ENCODE measurements at regions not wholly inside any gene's neighbourhood (a gene's known extent, or its start where the extent isn't known, plus 50 kb on each side); places are given as distances from the start of the nearest gene placed in this dataset.

GRCh38 chr4:82140422-82140821, 233.4 kb downstream of the HNRNPD start:
- no peak for TF ChIP-seq CTCF (IDR thresholded peaks at IDR 0.05; ENCODE audit: low read depth, low read length, missing control alignments)
- no peak overlapping the region for H3K4me3 ChIP-seq (replicated peaks; ENCODE audit: low read depth, low read length)
- no peak for DNase-seq (ENCODE audit: extremely low read depth, low read depth)

GRCh38 chr4:82139287-82139686, 234.5 kb downstream of the HNRNPD start:
- TF ChIP-seq CTCF (IDR thresholded peaks at IDR 0.05; ENCODE audit: low read depth, low read length, missing control alignments), result no peak
- DNase-seq (ENCODE audit: extremely low read depth, low read depth), result no peak

GRCh38 chr4:82138374-82138773, 235.4 kb downstream of the HNRNPD start:
- no peak for DNase-seq (ENCODE audit: extremely low read depth, low read depth)
- H3K4me3 ChIP-seq (replicated peaks; ENCODE audit: low read depth, low read length), result no peak overlapping the region
- no peak for TF ChIP-seq CTCF (IDR thresholded peaks at IDR 0.05; ENCODE audit: low read depth, low read length, missing control alignments)

More at GRCh38 chr4:82139287-82139686, 234.5 kb downstream of the HNRNPD start:
- H3K4me3 ChIP-seq (replicated peaks; ENCODE audit: low read depth, low read length), result no peak overlapping the region

GRCh38 chr4:82136161-82136801, 237.5 kb downstream of the HNRNPD start:
- no peak for DNase-seq (ENCODE audit: extremely low read depth, low read depth)
- no peak overlapping the region for H3K4me3 ChIP-seq (replicated peaks; ENCODE audit: low read depth, low read length)
- TF ChIP-seq CTCF (IDR thresholded peaks at IDR 0.05; ENCODE audit: low read depth, low read length, missing control alignments), result no peak

- TF ChIP-seq CTCF (IDR thresholded peaks at IDR 0.05; ENCODE audit: low read depth, low read length, missing control alignments), result no peak
- no peak for DNase-seq (ENCODE audit: extremely low read depth, low read depth)
- H3K4me3 ChIP-seq (replicated peaks; ENCODE audit: low read depth, low read length), result no peak overlapping the region
These were observed 245.4 kb downstream of the HNRNPD start for GRCh38 chr4:82128355-82128754.

- TF ChIP-seq CTCF (IDR thresholded peaks at IDR 0.05; ENCODE audit: low read depth, low read length, missing control alignments), result no peak
- DNase-seq (ENCODE audit: extremely low read depth, low read depth), result no peak
- H3K4me3 ChIP-seq (replicated peaks; ENCODE audit: low read depth, low read length), result no peak overlapping the region
These were observed 247.2 kb downstream of the HNRNPD start for GRCh38 chr4:82126512-82127040.
